ENCODE measurements at regions not wholly inside any gene's neighbourhood (a gene's known extent, or its start where the extent isn't known, plus 50 kb on each side); places are given as distances from the start of the nearest gene placed in this dataset.

- no peaks in the 10 kb centered on the region for H3K36me3 ChIP-seq (ENCODE audit: control insufficient read depth, insufficient read depth, low read length)
- no peaks in the 10 kb centered on the region for H3K27me3 ChIP-seq (ENCODE audit: control insufficient read depth, insufficient read depth, low read length)
- no peak overlapping the region for H3K4me3 ChIP-seq (ENCODE audit: low read length)
- no peak overlapping the region for H3K9ac ChIP-seq (ENCODE audit: low read length)
- peaks cover 21% of the 10 kb centered on the region for H3K4me1 ChIP-seq (ENCODE audit: control insufficient read depth, insufficient read depth, low read length)
- no peaks in the 10 kb centered on the region for H3K9me3 ChIP-seq (ENCODE audit: control insufficient read depth, low read length)
These were observed 182.6 kb upstream of the SDK2 start for GRCh38 chr17:73826872-73827228.

- peaks cover 21% of the 10 kb centered on the region for H3K4me1 ChIP-seq (ENCODE audit: control insufficient read depth, insufficient read depth, low read length)
- no peaks in the 10 kb centered on the region for H3K36me3 ChIP-seq (ENCODE audit: control insufficient read depth, insufficient read depth, low read length)
- H3K9ac ChIP-seq (ENCODE audit: low read length), result no peak overlapping the region
- H3K27me3 ChIP-seq (ENCODE audit: control insufficient read depth, insufficient read depth, low read length), result no peaks in the 10 kb centered on the region
- no peak overlapping the region for H3K4me3 ChIP-seq (ENCODE audit: low read length)
- no peaks in the 10 kb centered on the region for H3K9me3 ChIP-seq (ENCODE audit: control insufficient read depth, low read length)
These were observed 183.5 kb upstream of the SDK2 start for GRCh38 chr17:73827627-73828291.

GRCh38 chr17:73829676-73830280 is 185.5 kb upstream of the SDK2 start:
- Histone ChIP-seq H3K9ac (ENCODE audit: low read length) (no peak overlapping the region), H3K4me1 (ENCODE audit: control insufficient read depth, insufficient read depth, low read length) (peaks cover 21% of the 10 kb centered on the region), H3K4me3 (ENCODE audit: low read length) (no peak overlapping the region), H3K36me3 (ENCODE audit: control insufficient read depth, insufficient read depth, low read length) (no peaks in the 10 kb centered on the region), H3K9me3 (ENCODE audit: control insufficient read depth, low read length) (no peaks in the 10 kb centered on the region), H3K27me3 (ENCODE audit: control insufficient read depth, insufficient read depth, low read length) (peaks cover 3% of the 10 kb centered on the region)

- Histone ChIP-seq H3K4me3 (ENCODE audit: low read length) (no peak overlapping the region), H3K4me1 (ENCODE audit: control insufficient read depth, insufficient read depth, low read length) (peaks cover 18% of the 10 kb centered on the region), H3K27me3 (ENCODE audit: control insufficient read depth, insufficient read depth, low read length) (peaks cover 9% of the 10 kb centered on the region), H3K9me3 (ENCODE audit: control insufficient read depth, low read length) (no peaks in the 10 kb centered on the region), H3K36me3 (ENCODE audit: control insufficient read depth, insufficient read depth, low read length) (no peaks in the 10 kb centered on the region), H3K9ac (ENCODE audit: low read length) (no peak overlapping the region)
These were observed 187.5 kb upstream of the SDK2 start for GRCh38 chr17:73831699-73832098.

GRCh38 chr17:73833775-73834488 is 189.7 kb upstream of the SDK2 start:
- H3K9me3 ChIP-seq (ENCODE audit: control insufficient read depth, low read length), result no peaks in the 10 kb centered on the region
- no peaks in the 10 kb centered on the region for H3K36me3 ChIP-seq (ENCODE audit: control insufficient read depth, insufficient read depth, low read length)
- H3K9ac ChIP-seq (ENCODE audit: low read length), result no peak overlapping the region
- H3K27me3 ChIP-seq (ENCODE audit: control insufficient read depth, insufficient read depth, low read length), result peaks cover 9% of the 10 kb centered on the region
- no peak overlapping the region for H3K4me3 ChIP-seq (ENCODE audit: low read length)
- H3K4me1 ChIP-seq (ENCODE audit: control insufficient read depth, insufficient read depth, low read length), result no peaks in the 10 kb centered on the region

GRCh38 chr17:73834684-73835343 is 190.6 kb upstream of the SDK2 start:
- no peaks in the 10 kb centered on the region for H3K9me3 ChIP-seq (ENCODE audit: control insufficient read depth, low read length)
- no peak overlapping the region for H3K4me3 ChIP-seq (ENCODE audit: low read length)
- no peaks in the 10 kb centered on the region for H3K36me3 ChIP-seq (ENCODE audit: control insufficient read depth, insufficient read depth, low read length)
- no peaks in the 10 kb centered on the region for H3K4me1 ChIP-seq (ENCODE audit: control insufficient read depth, insufficient read depth, low read length)
- H3K27me3 ChIP-seq (ENCODE audit: control insufficient read depth, insufficient read depth, low read length), result peaks cover 9% of the 10 kb centered on the region
- H3K9ac ChIP-seq (ENCODE audit: low read length), result no peak overlapping the region

GRCh38 chr17:73835605-73836004 is 191.4 kb upstream of the SDK2 start:
- H3K9me3 ChIP-seq (ENCODE audit: control insufficient read depth, low read length), result no peaks in the 10 kb centered on the region
- peaks cover 9% of the 10 kb centered on the region for H3K27me3 ChIP-seq (ENCODE audit: control insufficient read depth, insufficient read depth, low read length)

GRCh38 chr17:73838815-73839214 is 194.6 kb upstream of the SDK2 start:
- no peak overlapping the region for H3K9ac ChIP-seq (ENCODE audit: low read length)
- H3K36me3 ChIP-seq (ENCODE audit: control insufficient read depth, insufficient read depth, low read length), result no peaks in the 10 kb centered on the region
- H3K4me3 ChIP-seq (ENCODE audit: low read length), result no peak overlapping the region
- no peaks in the 10 kb centered on the region for H3K9me3 ChIP-seq (ENCODE audit: control insufficient read depth, low read length)
- H3K27me3 ChIP-seq (ENCODE audit: control insufficient read depth, insufficient read depth, low read length), result peaks cover 9% of the 10 kb centered on the region
- H3K4me1 ChIP-seq (ENCODE audit: control insufficient read depth, insufficient read depth, low read length), result no peaks in the 10 kb centered on the region

More at GRCh38 chr17:73835605-73836004, 191.4 kb upstream of the SDK2 start:
- Histone ChIP-seq H3K9ac (ENCODE audit: low read length) (no peak overlapping the region), H3K4me1 (ENCODE audit: control insufficient read depth, insufficient read depth, low read length) (no peaks in the 10 kb centered on the region), H3K36me3 (ENCODE audit: control insufficient read depth, insufficient read depth, low read length) (no peaks in the 10 kb centered on the region), H3K4me3 (ENCODE audit: low read length) (no peak overlapping the region)

GRCh38 chr17:73840829-73841228 is 196.6 kb upstream of the SDK2 start:
- H3K36me3 ChIP-seq (ENCODE audit: control insufficient read depth, insufficient read depth, low read length), result no peaks in the 10 kb centered on the region
- no peaks in the 10 kb centered on the region for H3K27me3 ChIP-seq (ENCODE audit: control insufficient read depth, insufficient read depth, low read length)
- H3K9ac ChIP-seq (ENCODE audit: low read length), result no peak overlapping the region
- H3K9me3 ChIP-seq (ENCODE audit: control insufficient read depth, low read length), result no peaks in the 10 kb centered on the region
- no peak overlapping the region for H3K4me3 ChIP-seq (ENCODE audit: low read length)
- H3K4me1 ChIP-seq (ENCODE audit: control insufficient read depth, insufficient read depth, low read length), result no peaks in the 10 kb centered on the region

- Histone ChIP-seq H3K9ac (ENCODE audit: low read length) (no peak overlapping the region), H3K9me3 (ENCODE audit: control insufficient read depth, low read length) (no peaks in the 10 kb centered on the region), H3K4me3 (ENCODE audit: low read length) (no peak overlapping the region), H3K36me3 (ENCODE audit: control insufficient read depth, insufficient read depth, low read length) (no peaks in the 10 kb centered on the region), H3K4me1 (ENCODE audit: control insufficient read depth, insufficient read depth, low read length) (no peaks in the 10 kb centered on the region), H3K27me3 (ENCODE audit: control insufficient read depth, insufficient read depth, low read length) (no peaks in the 10 kb centered on the region)
These were observed 197.3 kb upstream of the SDK2 start for GRCh38 chr17:73841431-73842060.

- Histone ChIP-seq H3K9ac (ENCODE audit: low read length) (no peak overlapping the region), H3K36me3 (ENCODE audit: control insufficient read depth, insufficient read depth, low read length) (no peaks in the 10 kb centered on the region), H3K4me1 (ENCODE audit: control insufficient read depth, insufficient read depth, low read length) (no peaks in the 10 kb centered on the region), H3K9me3 (ENCODE audit: control insufficient read depth, low read length) (no peaks in the 10 kb centered on the region), H3K4me3 (ENCODE audit: low read length) (no peak overlapping the region), H3K27me3 (ENCODE audit: control insufficient read depth, insufficient read depth, low read length) (no peaks in the 10 kb centered on the region)
These were observed 203.7 kb upstream of the SDK2 start for GRCh38 chr17:73847952-73848351.

GRCh38 chr17:73850426-73850825 is 206.2 kb upstream of the SDK2 start:
- Histone ChIP-seq H3K4me3 (ENCODE audit: low read length) (no peak overlapping the region), H3K4me1 (ENCODE audit: control insufficient read depth, insufficient read depth, low read length) (no peaks in the 10 kb centered on the region), H3K27me3 (ENCODE audit: control insufficient read depth, insufficient read depth, low read length) (no peaks in the 10 kb centered on the region), H3K36me3 (ENCODE audit: control insufficient read depth, insufficient read depth, low read length) (no peaks in the 10 kb centered on the region), H3K9ac (ENCODE audit: low read length) (no peak overlapping the region), H3K9me3 (ENCODE audit: control insufficient read depth, low read length) (no peaks in the 10 kb centered on the region)
